Panc1 (cell line): ENCODE measurements at regions not wholly inside any gene's neighbourhood (a gene's known extent, or its start where the extent isn't known, plus 50 kb on each side); places are given as distances from the start of the nearest gene placed in this dataset.

Source experiments
- POLR2AphosphoS5 ChIP-seq: IDR thresholded peaks from 2 replicates; pipeline ENCODE4 v1.6.1; 2012; ENCODE audit warnings: mild to moderate bottlenecking, low read depth, low read length, moderate library complexity
- SIN3A ChIP-seq: IDR thresholded peaks from 2 replicates; pipeline ENCODE4 v1.6.1; 2012; ENCODE audit warnings: low read depth, mild to moderate bottlenecking, low read length, moderate library complexity, borderline replicate concordance; ENCODE audit not compliant: insufficient read depth

GRCh38 chr16:66262253-66263167, 104.0 kb upstream of the CDH5 start:
- no peak for TF ChIP-seq POLR2AphosphoS5
- TF ChIP-seq SIN3A, result no peak
